HG02610 (cell line): ENCODE measurements at regions not wholly inside any gene's neighbourhood (a gene's known extent, or its start where the extent isn't known, plus 50 kb on each side); places are given as distances from the start of the nearest gene placed in this dataset.

Experiments
- ATAC-seq: cut with Tn5 transposase; IDR thresholded peaks from one replicate; pipeline ENCODE4 v1.9.1; 2021; ENCODE audit warnings: mild to moderate bottlenecking, moderate library complexity; ENCODE audit not compliant: unreplicated experiment

DNA sequence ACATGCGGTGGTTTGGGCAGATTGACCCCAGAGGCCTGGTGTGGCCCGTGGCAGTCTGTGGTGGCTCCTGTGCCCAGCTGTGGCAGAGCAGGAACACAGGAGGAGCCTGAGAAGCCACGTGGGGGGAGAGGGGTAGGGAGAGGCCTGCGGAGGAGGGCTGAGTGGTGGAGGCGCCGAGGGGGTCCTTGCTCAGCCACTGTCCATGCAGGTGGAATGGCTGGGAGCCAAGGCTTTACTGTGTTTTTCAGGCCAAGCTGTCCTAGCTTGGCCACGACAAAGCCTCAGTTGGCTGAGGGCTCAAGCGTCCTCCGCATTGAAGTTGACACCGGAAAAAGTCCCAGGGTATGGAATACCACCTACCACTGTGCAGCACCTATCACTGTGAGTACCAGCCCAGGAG lies 107.0 kb downstream of the VEGFA start:
- no peak for ATAC-seq

DNA sequence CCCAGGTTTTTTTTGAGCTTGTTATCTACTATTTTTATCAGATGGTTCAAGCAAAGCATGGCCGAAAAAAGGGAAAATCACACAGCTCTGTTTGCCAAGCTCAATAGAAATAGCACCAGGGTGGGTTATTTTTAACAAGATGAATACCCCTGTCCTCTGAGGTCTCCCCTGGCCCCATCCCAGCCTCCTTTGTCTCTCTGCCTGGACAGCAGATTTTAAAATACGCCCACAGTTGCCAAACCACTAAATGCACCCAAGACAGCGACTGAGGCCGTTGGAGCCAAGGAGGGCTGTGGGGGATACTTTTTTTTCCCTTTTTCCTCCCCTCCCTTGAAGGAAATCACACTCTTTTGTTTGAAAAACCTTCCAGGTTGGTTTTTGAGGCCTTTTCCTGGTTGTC lies 106.6 kb downstream of the VEGFA start:
- no peak for ATAC-seq

- ATAC-seq, result no peak
Observed at GRCh38 chr6:43875849-43876572, 106.0 kb downstream of the VEGFA start.

- no peak for ATAC-seq
Observed at GRCh38 chr6:43874814-43875590, 105.0 kb downstream of the VEGFA start.

DNA sequence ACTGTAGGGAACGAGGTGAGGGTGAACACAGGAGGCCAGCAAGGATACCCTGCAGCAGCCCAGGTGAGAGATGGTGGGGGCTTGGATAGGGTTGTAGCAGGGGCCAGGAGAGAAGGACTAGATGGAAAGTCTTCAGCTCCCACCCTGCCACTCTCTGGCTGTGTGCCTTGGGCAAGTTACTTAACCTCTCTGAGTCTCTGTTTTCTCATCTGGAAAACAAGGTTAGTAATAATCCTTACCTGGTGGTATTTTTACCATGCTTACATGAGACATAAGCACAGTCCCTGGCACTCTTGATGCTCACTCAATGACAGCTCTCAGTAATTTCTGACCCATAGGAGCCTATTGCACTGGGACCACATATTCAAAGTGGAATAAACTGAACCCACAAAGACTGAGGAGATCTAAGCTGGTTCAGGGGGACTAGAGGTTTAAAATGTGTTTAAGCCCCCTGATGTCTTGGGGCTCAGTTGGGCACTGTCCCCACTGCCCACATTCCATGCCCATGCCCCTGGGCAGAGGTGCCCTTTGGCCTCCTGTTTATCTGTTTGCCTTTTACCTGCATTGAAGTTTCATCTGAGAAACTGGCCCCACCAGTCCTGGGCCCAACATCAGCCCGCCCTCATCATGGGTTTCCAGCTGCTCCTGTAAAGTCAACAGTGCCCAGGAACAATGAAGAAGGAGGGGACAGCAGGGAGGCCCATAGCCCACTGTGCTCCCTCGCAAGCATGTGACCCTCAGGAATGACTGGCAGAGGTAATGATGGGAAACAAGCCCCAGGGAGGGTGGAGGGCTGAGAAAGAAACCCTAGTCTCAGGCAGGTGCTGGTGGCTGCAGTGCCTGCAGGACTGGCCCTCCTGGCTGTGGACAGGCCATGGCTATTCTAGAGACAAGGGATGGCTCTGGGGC lies 104.0 kb downstream of the VEGFA start:
- no peak for ATAC-seq

GRCh38 chr6:43871933-43872332 lies 101.9 kb downstream of the VEGFA start:
- no peak for ATAC-seq

GRCh38 chr6:43871284-43871683 lies 101.3 kb downstream of the VEGFA start:
- ATAC-seq, result no peak

DNA sequence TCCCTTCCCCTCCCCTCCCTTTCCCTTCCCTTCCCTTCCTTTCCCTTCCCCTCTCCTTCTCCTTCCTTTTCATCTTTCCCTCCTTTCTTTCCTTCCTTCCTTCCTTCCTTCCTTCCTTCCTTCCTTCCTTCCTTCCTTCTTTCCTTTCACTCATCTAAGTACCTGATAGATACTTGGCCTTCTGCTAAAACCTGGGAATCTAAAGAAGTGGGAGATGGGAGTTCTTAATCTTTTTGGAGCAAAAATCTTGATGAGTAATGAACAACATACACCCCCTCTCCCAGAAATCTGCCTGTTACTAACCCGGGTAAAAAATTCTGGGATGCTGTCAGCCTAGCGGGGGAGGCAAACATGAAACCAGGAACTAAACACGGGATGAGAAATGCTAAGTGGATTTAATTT lies 100.7 kb downstream of the VEGFA start:
- no peak for ATAC-seq

- ATAC-seq, result no peak
Observed at GRCh38 chr6:43869792-43870659, 100.0 kb downstream of the VEGFA start.

DNA sequence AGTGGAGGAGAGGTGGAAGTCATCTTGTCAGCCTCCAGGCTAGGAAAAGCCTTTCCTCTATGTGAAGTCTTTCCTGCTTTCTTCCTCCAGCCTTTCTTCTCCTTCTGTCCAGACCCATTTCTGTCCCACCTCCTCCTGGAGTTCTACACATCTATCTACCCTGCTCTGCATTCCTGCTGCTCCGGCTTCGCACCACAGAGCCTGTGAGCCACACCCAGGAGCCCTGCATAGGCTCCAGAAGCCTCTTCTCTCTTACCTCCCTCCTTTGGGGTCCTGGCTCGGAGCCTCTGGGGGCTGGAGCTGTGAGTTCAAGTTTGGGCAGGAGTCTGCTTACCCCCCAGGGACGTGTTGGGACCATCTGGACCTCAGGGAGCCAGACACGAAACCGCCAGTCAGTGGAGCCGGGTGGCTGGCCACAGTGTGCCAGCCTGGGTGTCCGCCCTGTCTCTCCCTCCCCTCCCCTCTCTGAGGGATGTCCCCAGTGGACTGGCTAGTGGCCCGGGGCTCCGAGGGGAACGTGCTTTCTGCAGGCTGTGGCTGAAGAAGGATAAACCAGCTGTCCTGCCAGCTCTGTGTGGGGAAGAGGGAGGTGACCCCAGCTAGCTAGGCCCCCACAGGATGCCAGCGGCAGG lies 99.2 kb downstream of the VEGFA start:
- no peak for ATAC-seq

DNA sequence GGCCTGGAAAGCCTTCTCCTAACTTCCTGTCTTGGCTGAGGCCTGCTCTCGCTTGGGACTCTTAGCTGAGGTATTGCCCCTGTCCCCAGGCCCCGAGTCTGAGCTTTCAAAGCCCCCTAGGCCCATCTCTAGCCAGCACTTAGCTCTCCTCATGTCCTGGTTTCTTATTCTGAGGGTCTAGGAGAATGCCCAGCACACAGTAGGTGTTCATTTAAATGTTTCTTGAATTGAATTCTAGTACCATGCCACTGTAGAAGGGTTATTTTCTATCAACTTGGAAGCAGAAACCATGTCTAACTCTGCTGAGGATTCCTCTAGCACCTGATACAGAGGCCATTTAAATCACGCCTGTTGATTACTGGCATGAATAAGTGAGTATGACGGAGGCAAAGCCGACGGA lies 98.5 kb downstream of the VEGFA start:
- no peak for ATAC-seq

GRCh38 chr6:43867996-43868395 lies 98.0 kb downstream of the VEGFA start:
- no peak for ATAC-seq

GRCh38 chr6:43867246-43867645 lies 97.2 kb downstream of the VEGFA start:
- ATAC-seq, result no peak

GRCh38 chr6:43865932-43866645 lies 96.1 kb downstream of the VEGFA start:
- ATAC-seq, result no peak

GRCh38 chr6:43865086-43865485 lies 95.1 kb downstream of the VEGFA start:
- ATAC-seq, result no peak

DNA sequence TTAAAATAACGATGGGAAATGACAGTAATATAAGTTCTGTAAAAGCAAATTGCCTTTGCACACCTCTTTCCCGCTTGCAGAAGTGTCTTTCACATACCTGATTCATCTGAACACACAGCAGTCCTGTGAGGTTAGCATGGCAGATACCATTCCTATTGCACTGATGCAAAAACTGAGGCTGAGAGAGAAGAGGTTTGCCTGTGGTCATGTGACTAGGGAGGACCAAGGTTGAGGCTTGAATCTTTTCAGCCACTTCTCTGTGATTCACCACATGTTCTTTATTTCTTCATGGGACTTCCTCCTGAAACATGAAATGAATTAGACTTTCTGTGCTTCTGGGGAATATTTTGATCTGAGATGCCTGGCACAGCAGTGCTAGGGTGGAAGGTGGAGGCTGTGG lies 92.9 kb downstream of the VEGFA start:
- no peak for ATAC-seq

- ATAC-seq, result no peak
Observed at GRCh38 chr6:43861212-43861894, 91.3 kb downstream of the VEGFA start.

GRCh38 chr6:43860285-43860684 lies 90.3 kb downstream of the VEGFA start:
- ATAC-seq, result no peak

DNA sequence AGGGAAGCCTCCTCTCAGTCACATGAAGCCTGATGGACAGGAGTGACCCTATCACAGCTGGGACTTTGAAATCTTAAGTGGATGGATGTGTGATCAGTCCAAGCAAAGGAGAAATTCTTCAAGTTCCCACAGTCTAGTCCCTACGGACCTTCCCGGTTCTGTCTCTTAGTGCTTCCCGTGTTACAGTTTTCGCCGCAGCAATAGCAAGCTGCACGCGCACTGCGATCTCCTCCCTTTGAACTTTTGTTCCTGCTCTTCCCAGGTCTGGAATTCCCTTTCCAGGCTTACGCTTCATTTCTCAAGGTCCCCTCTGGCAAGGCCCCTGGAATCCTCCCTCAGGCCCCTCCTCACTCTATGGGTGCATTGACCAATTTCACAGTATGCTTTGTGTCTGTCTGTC lies 89.2 kb downstream of the VEGFA start:
- ATAC-seq, result no peak
